ENCODE measurements at regions not wholly inside any gene's neighbourhood (a gene's known extent, or its start where the extent isn't known, plus 50 kb on each side); places are given as distances from the start of the nearest gene placed in this dataset.
A peak's percentile ranks its signal among the peaks of the same experiment; 100 is the strongest.
"Not testable (repeated sequence)": the region's sequence is repeated elsewhere in the genome, so short reads cannot be mapped to it uniquely, and the experiment has no call there.

DNA sequence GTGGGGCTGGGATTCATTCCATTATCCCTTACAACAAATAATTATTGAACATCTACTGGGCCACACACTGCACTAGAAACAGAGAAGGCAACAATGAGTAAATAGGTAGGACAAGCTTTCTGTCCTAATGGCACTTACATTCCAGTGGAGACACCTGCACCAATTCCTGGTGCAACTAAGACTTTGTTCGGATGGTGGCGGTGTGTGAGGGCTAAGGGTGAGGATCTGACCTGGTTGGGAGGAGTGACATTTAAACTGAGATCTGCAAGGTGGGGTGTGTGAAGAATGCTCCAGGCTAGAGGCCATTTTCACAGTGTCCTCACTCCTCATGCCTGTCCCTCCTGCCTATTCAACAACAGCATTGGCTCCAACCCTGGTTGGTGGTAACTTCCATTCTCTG lies 510.0 kb downstream of the XYLT1 start:
- DNase-seq: no peak

DNA sequence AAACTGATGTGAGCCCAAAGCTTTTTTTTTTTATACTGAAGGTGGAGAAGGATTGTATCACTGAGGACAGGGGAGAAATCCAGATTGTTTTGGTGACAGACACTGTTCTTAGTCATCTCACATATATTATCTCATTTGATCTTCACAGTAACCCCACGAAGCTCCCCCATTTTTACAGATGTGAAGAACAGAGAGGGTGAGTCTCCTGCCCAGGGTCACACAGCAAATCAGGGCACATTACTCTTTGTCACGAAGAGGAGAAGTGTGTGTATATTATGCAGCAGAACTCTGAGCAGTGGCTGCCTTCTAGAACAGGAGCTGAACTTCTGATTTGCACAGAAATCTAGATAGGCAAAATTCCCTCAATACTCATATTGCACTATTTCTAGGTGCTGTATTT lies 504.3 kb downstream of the XYLT1 start:
- DNase-seq: no peak

DNA sequence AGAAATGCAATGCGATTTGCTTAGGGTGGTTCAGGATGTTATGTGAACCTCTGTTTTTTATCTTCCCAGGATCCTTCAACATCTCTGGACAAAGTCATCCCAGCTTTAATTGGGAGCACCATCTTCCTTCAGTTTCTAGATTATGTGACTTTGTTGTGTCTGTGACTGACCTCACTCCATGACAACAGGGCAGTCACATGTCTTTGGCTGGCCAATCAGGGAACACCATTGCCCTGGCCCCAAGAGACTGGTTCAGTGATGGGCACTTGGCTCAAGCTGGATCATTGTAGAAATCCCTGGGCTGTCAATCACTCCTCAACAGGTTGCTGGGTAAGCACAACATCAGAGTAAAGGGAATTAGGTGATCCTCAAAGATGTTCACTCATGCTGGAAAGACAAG lies 499.7 kb downstream of the XYLT1 start:
- no peak for DNase-seq

DNA sequence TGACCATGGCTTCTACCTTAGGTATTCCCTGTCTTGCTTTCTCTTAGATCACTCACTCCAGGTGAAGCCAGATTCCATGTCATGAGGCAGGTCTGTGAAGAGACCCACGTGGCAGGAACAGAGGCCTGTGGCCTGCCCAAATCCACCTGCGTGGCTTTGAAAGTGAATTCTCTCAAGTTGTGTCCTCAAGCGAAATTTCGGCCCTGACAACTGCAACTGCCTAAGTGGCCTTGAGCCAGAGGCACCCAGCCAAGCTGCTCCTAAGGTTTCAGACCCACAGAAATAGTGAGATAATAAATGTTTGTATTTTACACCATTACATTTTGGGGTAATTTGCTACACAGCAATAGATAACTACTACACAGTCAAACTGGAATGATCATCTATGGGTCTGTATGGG lies 497.9 kb downstream of the XYLT1 start:
- DNase-seq: no peak

DNA sequence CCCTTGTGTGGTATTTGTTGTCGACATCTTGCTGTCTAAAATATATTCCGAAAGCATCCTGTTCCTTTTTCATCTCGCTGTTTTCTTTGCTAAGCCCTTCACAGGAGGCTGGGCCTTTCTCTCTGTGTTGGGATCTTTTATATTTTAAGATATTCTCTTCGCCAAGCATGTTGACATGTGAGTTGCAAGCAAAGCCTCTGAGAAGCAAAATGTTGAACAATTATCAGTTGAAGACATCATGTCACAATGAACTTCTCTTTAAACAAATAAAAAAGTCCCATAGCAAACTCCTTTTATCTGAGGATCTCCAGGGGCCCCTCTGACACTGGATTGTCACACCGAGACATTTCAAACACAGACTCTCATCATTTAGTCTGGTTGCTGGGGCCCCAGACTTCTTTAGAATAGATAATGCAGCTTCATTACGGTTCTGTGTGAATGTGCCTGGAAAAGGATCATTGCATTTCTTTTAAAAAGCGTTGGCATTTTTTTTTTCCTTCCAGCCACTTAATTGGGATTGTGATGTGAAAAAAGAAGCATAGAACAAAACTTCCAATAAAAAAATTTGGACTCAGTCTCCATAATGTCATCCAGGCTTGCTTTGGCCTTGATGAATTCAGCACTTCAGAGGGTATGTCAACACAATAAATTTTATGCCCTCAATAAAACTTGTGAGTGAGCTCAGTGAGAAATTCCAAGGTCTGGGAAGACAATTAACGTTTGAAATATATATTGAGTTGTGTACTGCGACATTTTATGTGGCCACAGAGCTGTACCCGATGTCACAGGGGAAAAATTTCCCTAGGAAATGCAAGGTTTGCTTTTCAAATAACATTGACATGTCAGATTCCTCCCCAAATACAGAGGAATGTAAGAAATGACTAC lies 496.8 kb downstream of the XYLT1 start:
- no peak for DNase-seq

DNA sequence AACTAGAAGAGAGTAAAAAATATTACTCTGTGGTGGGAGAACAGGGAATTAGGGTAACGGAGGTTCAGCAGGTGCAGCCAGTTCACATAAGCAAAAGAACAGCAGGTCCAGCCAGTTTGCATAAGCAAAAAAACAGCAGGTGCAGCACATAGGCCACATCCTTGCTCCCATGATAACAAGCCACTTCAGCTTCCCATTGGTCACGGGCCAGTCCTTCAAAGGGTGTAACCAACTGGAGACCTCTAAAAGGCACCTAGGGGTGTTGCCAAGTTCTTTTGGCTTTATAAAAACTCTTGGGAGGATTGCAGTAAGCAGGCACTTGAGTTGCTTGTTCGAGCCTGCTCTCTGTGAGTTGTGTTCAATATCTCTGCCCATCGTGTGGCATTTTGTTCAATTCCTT lies 488.1 kb downstream of the XYLT1 start:
- peak; percentile 19 for DNase-seq

DNA sequence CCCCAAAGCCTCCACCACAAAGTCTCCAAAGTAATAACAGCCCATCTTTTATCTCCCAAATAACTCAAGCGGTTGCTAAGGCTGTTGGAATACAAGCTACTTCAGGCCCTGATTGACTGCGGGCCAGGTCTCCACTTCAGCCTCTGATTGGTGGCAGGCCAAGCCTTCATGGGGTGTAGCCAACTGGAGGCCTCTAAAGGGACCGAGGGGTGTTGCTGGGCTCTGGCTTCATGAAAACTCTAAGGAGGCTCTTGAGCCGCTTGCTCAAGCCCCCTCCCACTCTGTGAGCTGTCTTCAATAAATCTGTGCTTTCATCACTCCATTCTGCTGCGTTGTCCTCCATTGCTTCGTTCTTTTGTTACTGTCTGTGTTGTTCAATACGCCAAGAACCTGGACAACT lies 487.2 kb downstream of the XYLT1 start:
- DNase-seq: no peak

DNA sequence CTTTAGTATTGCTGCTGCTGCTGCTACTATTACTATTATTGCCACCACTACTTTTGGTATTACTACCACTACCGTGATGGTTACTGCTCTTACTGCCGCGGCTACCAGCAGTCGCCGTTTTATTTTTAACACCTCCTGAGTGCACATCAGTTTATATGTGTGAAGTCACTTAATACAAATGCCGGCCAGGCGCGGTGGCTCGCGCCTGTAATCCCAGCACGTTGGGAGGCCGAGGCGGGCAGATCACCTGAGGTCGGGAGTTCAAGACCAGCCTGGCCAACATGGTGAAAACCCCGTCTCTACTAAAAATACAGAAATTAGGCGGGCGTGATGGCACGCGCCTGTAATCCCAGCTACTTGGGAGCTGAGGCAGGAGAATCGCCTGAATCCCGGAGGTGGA lies 486.7 kb downstream of the XYLT1 start:
- DNase-seq: not testable (repeated sequence)

DNA sequence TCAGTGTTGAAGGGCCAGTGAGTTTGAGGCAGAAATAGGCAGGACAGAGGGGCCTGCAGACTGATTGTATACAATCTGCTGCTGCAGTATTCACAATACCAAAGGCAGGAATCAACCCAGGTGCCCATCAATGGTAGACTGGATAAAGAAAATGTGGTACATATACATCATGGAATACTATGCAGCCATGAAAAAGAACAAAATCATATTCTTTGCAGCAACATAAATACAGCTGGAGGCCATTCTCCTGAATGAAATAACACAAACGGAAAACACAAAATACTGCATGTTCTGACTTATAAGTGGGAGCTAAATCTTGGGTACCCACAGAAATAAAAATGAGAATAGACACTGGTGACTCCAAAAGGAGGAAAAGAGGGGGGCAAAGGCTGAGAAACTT lies 485.1 kb downstream of the XYLT1 start:
- DNase-seq: no peak

DNA sequence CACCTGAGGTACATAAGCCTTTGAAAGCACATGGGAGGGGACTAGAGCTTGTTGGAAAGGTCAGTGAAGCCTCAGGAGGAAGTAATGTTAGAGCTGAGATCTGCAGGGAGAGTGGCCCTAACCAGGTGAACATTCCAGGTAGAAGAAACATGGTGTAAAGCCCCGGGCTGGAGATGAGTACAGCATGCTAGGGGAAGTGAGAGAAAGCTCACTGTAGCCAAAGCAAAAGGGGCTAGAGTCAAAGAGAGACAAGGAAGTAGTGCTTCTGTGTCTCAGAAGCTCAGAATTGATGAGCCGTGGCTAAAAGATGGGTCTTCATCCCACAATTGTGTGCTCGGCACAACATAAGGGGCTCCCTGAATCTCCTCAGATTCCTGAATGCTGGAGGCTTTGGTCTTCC lies 481.8 kb downstream of the XYLT1 start:
- no peak for DNase-seq

DNA sequence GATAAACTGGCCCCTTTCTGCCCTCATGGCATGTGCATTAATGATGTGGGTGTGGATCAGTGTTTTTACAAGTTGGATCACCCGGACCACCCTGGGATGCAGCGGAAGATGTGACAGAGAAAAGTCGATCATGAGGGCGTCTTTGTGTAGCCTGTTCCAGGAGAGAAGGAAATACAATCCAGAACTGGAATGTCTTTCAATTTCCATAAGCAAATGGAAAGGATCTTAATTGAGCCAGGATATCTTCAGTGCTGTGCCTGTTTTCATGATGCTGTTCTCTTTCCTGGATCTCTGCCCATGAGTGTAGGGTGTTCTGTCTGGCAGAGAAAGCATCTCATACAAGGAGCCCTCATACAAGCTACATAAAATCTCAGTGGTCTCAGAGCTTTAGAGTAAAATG lies 481.4 kb downstream of the XYLT1 start:
- DNase-seq: no peak

DNA sequence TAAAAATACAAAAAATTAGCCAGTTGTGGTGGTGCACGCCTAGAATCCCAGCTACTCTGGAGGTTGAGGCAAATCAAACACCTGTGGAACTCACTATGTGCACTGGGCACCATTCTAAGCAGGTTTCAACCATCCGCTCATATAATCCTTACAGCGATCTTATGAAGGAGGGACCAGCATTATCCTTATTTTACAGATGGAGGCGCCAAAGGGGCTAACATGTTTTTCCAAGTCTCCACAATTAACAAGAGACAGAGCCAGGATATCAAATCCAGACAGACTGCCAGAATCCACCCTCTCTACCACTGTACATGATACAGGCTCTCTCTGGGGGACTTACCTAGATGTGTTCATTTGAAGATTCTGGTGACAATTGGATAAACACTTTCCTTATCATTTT lies 479.0 kb downstream of the XYLT1 start:
- DNase-seq: no peak

DNA sequence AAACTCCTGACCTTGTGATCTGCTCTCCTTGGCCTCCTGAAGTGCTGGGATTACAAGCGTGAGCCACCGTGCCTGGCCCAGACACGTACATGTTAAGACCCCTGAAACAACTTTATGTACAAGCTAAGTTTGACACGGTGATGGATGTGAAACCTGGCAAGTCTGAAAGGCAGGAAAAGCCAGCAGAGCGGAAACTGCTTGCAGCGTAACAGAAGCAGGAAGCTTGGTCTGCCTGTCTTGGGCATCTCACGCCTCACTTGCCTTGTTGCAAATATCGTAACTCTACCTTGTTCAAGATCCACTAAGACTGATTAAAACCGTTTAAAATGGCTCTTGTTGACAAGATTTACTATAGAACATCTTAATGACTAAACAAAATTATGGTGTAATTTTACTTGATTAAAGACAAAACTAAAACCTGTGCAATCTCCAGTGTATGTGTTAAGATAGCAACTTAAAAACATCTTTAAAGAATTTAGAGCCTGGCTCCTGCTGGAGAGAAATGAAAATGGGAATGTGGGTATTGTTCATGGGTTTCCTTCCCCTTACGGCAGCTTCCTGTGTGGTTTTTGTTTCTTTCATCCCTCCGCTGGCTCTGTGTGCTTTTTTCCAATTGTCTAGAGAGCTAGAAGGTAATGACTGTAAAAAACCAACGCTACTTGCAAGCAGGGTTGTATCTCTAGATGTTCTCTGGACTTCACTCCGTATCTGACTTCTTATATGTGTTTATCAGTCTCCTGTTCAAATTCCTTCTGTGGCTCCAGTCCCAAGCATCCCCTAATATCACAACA lies 477.6 kb downstream of the XYLT1 start:
- no peak for DNase-seq

DNA sequence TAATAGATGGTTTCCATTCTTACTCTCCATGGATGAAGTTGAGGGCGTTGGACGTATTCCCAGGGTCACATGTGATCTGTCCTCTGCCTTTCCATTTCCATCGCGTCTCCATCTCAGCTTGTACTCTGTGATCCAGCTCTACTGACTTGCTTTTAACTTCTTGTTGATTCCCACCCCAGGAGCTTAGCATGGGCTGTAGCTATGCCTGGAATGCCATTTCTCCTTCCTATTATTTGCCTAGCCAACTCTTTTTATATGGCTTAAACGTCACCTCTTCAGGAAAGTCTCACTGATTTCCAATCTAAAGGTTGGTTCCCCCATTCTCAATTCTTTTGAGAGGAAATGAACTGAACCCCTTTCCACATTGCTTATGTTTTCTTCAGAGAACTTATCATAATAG lies 475.9 kb downstream of the XYLT1 start:
- DNase-seq: no peak

DNA sequence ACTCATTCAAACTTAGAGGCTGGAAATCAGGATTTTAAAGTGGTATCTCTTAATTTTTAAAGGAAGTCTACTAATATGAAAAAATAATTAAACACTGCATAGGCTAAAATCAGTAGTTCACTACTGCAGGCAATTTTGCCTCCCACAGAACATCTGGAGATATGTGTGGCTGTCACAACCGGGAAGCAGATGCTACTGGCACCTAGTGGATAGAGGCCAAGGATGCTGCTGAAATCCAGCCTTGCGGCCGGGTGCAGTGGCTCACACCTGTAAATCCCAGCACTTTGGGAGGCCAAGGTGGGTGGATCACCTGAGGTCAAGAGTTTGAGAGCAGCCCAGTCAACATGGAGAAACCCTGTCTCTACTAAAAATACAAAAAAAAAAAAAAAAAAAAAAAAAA lies 473.9 kb downstream of the XYLT1 start:
- no peak for DNase-seq

DNA sequence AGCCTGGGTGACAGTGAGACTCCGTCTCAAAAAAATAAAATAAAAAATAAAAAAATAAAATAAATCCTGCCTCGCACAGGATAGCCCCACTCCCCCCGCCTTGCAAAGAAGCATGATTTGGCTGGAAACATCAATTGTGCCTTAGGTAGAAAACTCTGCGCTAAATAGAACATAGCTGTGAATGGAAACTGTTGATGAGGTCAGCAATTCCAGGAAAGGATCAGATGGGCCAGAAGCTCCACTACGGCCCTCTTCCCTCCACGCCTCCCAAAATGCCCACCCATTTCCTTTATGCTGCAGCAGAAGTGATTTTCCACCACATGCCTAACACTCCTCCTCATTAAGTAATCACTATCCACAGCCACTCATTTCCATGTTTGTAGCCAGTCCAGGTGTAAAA lies 473.4 kb downstream of the XYLT1 start:
- no peak for DNase-seq

DNA sequence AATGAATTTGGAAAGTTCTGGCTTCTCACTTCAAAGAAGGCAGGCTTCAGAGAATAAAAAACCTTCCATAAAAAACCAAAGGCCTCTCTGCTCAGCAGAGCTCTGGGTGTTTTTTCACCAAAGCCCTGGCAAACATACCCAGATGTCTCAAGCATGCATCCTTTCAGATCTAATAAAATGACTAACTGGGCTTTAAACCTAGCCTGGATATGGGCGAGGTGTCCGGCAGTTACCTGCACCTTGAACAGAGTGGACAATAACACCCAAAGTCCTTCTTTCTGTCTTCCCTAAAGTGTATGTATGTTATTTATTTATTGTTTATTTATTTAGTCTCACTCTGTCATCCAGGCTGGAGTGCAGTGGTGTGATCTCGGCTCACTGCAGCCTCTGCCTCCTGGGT lies 469.3 kb downstream of the XYLT1 start:
- DNase-seq: no peak

DNA sequence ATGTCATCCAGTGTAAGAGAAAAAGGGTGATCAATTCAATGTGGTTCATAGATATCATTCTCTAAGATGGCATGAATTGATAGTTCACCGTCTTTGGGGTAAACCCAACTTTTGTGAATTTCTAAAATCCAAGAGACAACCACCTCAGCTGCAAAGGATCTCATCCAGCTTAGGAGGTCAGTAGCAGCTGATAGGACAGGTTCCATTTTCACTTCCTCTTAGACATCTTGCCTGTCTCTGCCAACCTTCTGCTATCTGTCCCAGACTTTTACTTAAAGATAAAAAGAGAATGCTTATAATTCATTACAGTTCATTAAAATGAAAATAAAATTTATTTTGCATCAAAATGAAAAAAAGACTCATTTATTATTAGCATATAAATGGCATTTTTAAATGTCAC lies 468.2 kb downstream of the XYLT1 start:
- DNase-seq: no peak

DNA sequence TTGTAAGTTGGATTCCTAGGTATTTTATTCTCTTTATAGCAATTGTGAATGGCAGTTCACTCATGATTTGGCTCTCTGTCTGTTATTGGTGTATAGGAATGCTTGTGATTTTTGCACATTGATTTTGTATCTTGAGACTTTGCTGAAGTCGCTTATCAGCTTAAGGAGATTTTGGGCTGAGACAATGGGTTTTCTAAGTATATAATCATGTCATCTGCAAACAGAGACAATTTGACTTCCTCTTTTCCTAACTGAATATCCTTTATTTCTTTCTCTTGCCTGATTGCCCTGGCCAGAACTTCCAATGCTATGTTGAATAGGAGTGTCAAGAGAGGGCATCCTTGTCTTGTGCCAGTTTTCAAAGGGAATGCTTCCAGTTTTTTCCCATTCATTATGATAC lies 464.8 kb downstream of the XYLT1 start:
- DNase-seq: not testable (repeated sequence)

DNA sequence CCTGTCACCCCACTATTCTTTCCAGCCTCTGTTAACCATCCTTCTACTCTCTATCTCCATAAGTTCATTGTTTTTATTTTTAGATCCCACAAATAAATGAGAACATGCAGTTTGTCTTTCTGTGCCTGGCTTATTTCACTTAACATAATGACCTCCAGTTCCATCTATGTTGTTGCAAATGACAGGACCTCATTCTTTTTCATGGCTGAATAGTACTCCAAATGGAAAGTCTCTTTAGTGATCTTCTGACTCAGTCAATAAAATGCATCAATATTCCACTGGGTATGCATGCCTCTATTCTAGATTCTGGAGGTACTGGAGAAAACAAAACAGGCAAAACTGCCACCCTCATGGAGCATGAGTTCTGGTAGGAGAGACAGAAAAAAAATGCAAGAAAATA lies 459.0 kb downstream of the XYLT1 start:
- no peak for DNase-seq

DNA sequence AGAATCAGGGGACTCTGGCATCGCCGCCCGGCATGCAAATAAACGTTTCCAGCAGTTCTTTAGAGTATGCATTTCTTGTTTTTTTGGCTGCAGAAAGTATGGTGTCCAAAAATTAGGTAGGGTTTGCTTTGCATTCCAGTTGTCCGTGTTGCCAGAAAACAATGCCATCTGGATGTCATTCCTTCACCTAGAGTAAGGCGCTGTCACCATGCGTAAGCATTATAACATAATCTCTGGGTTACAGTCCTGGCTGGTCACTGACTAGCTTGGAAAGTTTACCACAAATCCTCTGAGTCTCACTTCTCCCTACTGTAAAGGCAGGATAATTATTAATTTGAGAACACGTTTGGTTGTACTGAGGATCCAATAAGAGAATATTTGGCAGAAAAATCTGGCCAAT lies 457.7 kb downstream of the XYLT1 start:
- DNase-seq: no peak

DNA sequence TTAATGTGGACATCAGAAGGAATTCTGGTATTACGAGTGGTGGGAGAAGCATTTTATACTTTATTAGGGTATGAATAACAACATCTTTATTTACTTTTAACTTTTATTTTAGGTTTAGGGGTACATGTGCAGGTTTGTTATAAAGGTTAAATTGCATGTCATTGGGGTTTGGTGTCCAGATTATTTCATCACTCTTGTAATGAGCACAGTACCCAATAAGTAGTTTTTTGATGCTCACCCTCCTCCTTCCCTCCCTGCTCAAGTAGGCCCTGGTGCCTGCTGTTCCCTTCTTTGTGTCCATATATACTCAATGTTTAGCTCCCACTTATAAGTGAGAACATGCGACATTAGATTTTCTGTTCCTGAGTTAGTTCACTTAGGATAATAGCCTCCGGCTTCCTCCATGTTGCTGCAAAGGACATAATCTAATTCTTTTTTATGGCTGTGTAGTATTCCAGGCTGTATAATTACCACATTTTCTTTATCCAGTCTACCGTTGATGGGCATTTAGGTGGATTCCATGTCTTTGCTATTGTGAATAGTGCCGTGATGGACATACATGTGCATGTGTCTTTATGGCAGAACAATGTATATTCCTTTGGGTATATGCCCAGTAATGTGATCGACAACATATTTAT lies 456.2 kb downstream of the XYLT1 start:
- no peak for DNase-seq

DNA sequence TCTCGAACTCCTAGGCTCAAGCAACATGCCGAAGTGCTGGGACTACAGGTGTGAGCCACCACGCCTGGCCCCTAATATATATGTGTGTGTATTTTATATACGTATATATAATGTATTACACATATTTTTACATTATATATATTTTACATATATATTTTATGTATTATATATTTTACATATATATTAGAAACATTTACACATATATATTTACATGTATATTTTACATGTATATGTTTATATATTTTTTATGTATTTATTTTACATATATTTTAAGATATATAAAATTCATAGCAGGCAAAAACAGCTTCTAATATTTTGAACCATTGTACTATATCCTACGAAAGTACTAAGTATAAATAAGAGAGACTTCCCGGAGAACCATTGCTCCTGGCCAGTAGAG lies 455.1 kb downstream of the XYLT1 start:
- no peak for DNase-seq

DNA sequence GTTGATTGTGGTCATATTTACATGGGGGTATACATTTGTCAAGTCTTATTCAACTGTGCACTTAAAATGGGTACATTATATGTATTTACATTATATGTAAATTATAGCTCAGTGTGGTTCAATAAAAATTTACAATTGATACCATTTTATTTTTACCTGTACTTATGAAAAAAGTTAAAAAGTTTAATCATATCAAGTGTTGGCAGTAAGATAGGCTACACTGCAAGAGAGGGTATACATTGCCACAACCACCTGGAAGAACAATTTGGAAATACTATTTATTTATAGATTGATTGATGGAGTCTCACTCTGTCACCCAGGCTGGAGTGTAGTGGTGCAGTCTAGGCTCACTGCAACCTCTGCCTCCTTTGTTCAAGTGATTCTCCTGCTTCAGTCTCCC lies 453.3 kb downstream of the XYLT1 start:
- no peak for DNase-seq

All from NCI-H345 (cell line).